HG03025 (cell line): ENCODE measurements at regions not wholly inside any gene's neighbourhood (a gene's known extent, or its start where the extent isn't known, plus 50 kb on each side); places are given as distances from the start of the nearest gene placed in this dataset.
"Not testable (repeated sequence)": the region's sequence is repeated elsewhere in the genome, so short reads cannot be mapped to it uniquely, and the experiment has no call there.

Source experiments
- ATAC-seq: cut with Tn5 transposase; IDR thresholded peaks from one replicate; pipeline ENCODE4 v1.9.1; 2021; ENCODE audit warnings: mild to moderate bottlenecking, moderate library complexity; ENCODE audit not compliant: unreplicated experiment, low FRiP score

DNA sequence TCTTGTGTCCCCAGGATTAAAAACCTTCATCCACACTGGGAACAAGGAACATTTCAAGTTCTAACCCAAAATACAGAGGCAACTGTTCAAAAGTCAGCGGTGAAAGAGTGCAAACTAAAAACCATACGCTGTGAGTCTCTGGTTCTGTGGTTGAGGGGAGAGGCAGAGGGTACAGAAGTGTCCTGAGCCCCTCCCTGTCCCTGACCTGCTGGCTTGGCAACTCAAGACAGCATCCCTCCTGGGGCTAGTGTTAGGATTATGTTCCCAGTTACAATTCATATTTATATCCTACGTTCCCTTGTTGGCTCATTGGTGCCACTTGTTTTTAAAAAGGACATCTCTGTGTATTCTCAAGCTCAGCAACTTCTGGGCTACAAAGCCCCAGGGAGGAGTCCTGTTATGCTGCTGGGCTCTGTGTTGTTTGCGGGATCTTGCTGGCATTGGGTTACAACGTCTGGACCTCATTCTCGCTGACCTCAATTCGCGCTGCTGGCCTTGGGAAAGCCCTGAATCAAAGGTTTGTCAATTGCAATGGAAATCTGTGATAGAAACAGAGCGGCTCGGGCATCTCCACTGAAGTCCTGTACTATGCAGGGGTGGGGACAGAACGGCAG lies 420.8 kb downstream of the FUT8 start:
- no peak for ATAC-seq

DNA sequence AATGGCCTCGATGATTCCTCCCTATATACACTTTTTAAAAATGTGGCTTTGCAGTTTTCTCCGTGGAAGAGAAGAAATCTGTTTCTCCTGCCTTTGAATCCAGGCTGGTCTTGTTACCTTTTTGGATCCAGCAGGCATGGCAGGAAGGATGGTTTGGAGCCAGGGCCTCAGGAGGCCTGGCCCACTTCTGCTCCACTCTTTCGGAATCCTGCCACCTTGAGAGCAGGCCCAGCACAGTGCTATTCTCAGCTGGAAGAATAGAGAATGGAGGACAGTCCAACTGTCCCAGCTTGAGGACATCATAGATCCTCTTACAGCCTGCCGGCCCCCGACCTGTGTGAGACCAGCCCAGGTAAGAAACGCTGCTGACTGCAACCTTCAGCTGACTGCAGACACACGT lies 421.5 kb downstream of the FUT8 start:
- no peak for ATAC-seq

DNA sequence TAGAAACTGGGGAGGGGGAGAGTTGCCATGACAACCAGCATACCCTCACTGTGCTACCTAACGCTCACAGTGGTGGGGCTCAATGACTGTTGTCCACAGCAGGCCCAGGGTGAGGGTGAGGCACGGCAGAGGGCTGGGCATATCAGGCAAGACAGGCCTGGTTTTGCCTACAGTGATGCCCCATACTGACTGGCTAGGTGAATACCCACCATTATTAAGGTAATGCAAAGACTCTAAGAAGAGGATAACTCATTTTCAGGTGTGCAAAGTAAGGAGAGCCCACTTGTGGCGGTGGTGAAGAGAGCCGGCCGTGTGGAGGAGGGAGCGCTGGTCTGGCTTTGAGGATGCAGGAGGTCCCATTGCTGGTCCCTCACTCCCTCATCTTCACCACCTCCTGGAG lies 422.3 kb downstream of the FUT8 start:
- ATAC-seq = no peak

DNA sequence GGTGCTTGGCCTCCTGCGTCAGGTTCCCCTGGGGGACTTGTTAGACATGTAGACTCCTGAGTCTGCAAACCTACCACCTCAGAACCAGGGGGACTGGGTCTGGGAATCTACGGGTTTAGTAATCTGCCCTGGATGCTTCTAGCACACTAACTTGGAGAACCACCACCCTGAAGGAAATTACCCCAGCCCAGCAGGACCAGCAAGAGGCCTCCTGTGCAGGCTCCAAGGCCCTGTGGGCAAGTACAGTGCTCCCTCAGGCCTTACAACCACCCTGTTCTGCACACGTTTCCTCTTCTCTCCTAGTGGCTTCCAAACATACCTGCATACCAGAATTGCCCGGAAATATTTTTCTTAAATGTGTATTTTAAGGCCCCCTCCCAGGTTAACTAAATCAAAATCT lies 423.0 kb downstream of the FUT8 start:
- ATAC-seq = no peak

DNA sequence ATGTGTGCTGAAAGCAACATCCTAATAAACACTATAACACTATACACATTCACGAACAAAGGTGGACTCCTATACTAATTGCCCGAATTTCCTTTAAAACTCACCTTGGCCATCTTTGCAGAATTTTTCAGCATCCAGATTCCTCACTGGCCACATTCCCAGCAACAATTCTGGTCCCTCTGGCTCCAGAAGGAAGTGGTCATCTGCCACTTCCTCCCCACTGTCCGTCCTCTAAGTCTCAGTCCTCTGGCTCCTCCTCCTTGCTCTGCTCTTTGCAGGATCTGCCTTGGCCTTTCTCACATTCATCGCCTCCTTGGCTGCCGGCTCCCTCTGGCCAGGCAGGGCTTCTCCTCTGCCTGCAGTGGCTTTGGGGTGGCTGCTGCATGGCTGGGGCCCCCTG lies 426.0 kb downstream of the FUT8 start:
- ATAC-seq = no peak

DNA sequence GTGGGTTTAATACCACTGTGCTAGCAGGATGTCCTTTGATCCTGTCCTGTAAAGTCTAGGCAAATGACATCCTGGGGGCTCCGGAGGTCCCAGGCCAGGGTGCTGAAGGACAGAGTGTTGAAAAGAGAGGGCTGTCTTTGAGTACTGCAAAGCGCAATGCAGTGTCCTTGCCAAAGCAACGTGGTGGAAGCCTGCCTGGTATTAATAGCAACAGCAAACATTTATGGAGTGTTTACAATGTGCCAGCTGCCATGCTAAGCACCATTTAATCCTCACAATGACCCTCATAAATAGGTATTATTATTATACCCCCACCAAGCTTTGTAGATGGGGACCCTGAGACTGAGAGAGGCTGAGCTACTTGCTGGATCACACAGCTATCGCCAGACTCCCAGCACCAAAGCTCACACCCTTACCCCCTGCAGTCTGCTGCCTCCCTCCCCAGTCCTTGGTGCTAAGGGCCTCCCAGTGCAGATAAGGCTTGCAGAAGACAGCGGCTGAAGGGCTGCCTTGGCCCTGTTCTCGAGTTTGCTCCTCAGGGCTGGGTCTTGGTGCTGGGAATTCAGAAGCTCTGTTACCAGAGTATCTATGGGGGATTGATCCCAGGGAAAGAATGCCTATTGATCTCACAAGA lies 427.7 kb downstream of the FUT8 start:
- no peak for ATAC-seq

DNA sequence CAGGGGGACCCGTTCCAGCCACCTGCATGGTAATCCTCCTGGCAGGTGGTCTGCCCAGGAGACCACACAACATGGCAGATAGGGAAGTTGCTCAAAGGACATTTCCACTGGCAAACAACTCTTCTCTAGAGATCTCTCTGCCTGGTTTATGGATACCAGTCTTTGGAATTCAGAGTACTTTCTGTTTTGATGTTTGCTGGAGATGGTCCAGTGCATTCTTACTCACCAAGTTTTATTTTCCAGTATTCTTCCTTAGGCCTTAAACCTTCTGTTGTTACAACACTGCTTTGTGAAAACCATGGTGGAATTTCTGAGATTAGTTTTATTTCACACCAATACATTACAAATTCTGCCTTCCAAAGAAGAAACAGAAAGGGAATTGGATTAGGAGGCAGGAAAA lies 428.3 kb downstream of the FUT8 start:
- ATAC-seq = no peak

DNA sequence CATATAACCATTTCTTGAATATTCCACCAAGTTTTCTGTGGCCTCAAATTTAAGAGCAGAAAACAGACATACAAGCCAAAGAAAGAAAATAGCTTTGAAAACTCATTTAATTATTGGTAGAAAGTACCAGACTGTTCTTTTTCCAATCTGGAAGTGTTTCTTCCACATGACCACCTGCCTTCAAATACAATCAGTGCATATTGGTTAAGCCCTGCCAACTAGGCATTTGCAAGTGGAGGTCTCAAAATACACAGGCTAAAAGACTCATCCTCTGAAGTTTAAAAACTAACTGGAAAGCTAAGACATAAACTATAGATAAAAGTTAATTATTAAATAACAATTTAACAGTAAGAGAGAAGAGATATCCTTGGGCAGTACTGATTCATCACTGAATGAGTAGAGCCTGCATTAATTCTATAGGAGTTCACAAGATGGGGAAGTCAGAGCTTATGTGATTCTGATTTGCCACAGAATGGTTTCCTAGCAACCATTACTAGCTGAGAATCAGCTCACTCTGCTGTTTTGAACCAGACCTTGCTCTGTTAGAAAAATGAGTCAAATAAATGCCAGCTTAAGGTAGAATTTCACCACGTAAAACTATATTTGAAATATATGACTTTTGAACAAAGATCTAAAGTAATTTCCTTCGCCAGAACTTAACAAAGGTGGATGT lies 433.8 kb downstream of the FUT8 start:
- no peak for ATAC-seq

DNA sequence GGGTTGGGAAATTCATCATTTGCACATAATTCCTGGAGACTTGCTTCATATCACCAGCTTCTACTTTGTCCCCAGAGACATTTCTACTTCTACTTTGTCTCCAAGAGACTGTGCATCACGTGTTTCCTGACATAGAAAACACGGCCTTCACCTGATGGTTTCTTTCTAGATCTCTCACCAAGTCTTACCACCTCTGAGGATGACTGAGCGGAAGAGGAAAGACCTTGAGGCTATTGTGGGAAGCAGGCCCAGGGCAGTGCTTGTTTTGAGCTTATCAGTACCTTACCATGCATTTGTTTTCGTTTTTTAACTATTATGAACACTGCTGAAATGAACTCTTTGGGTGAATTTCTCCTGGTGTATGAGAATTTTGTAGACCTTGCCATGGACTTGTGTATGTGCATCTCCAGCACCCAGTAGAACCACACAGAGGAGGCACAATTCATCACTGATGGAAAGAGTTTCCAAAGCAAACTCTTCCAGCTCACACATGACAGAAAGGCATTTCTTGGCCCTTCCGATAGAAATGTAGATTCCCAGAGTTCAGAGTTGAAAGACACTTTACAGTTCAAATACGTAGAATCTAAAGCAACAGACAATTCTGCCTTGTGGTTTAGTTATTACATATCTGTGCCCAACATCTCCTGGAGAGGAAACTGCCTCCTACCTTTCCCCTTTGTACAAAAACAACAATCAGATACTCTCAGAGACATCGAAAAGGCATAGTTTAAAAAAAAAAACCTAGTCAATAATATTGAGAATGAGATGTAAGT lies 434.7 kb downstream of the FUT8 start:
- ATAC-seq = no peak

DNA sequence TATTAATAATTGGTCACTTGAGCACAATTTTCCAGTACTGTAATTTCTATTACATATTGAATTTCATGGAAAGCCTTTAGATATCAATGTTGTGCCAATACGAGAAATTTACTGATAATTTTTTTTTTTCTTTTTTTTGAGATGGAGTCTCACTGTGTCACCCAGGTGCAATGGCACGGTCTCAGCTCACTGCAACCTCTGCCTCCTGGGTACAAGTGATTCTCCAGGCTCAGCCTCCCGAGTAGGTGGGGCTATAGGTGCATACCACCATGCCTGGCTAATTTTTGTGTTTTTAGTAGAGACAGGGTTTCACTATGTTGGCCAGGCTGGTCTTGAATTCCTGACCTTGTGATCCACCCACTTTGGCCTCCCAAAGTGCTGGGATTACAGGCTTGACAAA lies 435.4 kb downstream of the FUT8 start:
- not testable (repeated sequence) for ATAC-seq

DNA sequence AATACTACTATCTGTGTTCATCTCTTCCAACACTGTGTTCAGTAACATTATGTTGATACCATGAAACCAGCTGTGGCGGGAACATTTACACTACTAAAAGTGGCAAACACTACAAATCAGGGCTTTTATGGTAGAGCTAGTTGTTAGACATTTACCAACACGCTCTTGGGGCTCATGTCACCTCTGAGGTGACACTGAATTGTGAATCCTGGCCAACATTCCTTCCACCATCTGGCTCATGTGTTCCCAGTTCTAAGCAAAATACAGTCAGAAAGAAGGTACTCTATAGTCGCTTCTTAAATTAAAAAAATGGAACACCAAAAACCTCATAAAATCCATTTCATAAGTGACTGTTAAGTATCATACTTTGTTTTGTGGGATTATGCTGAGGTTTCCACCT lies 436.6 kb downstream of the FUT8 start:
- no peak for ATAC-seq

DNA sequence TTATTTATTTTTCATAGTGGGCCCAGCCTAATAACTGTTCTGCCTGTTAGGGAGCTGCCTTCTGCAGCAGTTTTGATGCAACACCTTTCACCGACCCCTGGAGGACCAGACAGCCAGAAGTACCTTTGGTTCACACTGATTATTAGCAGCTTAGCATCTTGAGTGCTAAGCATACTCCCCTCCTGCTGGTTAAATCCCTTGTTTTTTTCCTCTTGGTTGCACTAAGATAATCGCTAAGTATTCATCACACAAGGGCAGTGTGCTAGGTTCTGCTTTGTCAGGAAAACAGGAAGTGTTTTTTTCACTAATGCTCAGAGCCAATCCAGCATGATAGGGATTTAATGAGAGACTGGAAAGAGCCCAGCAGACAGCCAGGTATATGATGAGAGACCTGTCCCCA lies 437.0 kb downstream of the FUT8 start:
- no peak for ATAC-seq

DNA sequence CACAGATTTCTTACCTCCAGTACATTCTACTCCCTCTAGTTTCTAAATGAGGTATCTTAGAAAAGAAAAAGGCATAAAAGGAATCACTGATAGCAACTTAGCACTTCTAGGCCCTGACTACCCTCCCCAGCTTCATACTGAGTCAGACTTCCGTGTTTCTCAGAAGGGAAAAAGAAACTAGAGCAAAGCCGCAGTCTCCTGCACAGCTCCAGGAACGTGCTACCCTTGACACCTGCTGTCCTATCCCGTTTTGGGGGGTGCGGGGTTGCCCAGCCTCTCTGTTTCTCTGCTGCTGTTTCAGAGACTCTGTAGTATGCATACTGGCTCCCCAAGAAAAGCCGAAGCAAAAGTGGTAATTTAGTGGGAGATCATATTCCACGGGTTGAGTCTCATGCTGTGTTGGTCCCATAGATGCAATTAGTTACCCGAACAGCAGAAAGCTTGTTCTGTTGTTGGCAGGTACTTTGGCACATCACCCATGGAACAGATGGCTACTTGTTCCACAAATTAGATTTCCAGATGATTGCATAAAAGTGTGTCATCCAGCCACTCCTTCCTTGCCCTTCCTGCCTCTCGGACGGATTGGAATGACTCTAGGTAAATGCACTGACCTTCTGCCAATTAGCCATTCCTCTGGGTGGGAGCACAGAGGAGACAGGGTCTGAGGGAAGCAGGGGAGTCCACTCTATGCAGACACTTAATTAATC lies 438.1 kb downstream of the FUT8 start:
- no peak for ATAC-seq

DNA sequence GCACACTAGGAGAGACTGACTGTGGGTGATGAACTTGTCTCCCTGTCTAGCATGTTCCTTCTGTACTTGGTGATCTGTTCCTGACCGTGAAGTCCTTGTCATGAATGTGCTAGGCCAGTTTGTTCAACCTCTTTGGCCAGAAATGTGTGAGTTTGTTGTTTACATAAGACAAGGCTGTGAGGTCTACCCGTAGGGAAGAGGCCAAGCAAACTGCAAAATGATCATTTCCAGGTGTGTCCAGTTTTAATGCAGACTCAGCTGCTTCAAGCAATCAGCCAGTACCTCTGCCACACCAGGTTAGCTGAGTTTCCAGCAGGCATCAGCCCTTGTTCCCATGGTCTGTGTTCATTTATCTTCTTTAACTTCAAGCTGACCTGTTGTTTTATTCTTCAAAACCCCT lies 440.2 kb downstream of the FUT8 start:
- no peak for ATAC-seq

DNA sequence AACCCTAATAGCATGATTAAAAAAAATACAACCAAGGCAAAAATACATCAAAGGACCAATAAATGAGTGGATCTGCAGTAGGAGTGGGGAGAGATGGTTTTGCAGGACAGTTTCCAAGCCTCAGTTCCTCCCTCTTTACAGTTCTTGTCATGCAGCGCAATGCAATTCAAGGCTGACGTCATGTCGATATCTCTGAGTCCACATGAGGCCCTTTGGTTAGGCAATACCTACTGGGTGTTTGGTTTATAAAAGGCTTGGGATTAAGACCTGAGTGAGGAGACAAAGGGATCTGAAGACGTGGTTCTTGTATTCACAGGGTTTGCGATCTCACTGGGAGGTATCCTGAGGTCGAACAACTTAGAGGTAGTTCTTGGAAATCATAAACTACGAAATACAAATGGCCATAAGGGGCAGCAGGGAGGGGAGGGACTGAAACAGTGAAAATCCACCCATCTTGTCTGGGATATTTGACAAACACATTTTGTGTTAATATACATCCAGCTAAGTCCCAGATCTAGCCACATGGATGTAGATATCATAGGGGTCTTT lies 441.0 kb downstream of the FUT8 start:
- no peak for ATAC-seq

DNA sequence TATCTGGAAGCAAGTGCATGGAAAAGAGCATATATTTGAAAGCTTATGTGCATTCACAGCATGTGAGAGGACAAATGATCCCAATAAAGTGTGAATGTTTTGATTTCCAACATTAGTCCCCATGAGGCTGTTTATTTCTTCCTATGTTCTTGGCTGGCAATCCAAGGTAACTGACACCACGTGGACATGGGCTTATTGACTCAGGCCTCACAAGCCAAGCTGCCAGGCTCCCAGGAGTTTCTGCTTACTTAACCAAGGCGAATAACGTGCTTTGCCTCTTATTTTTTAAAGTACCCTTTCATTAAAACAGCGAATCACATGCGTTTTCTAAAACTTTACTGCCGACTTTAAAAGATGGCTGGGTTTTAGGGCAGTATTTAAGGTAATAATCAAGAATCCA lies 441.7 kb downstream of the FUT8 start:
- ATAC-seq = no peak

DNA sequence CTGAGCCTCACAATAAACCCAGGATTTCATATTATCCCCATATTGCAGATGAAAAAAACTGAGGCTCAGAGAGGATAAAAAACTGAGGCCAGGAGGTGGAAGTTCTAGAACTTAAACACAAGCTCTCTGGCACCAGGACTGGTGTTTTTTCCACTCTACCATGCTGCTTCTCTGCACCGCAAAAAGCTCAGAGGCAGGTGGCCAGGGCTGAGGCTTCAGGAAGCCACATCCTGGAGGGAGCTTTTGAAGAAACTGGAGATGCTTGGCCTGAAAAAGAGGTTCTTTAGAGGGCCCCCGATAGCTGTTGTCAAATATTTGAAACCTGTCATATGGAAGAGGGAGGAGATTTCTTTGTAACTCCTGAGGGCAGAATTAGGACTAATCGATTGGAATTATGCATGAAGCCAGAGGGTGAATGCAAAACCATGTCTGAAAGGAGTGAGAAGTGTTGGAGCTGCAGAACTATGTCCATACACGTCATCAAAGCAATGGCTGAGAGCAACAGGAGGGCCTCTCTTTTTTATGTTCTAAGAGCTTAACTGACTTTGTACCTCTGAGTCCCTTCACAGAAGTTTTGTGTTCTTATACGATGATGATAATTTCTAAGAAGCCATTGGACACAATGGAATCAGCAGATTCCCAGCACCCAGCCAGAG lies 448.6 kb downstream of the FUT8 start:
- no peak for ATAC-seq

DNA sequence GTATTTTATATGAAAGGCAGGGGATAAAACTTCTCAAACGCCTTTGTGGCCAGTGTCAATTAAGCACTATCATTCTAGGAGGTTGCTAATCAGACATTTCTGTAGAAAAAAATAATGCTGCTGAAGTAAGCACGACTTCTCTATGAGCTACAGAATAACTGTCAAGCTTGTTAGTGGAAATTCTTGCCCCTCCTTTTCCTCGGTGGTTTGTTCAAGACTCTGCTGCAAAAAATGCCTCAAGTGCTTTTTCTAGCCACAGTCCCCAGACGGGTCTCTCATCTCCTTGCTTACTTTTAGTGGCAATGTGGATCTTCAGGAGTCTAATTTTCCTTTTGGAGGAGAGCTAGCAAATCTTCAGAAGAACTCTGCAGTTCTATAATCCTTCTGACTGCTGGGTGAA lies 452.0 kb downstream of the FUT8 start:
- ATAC-seq = no peak

DNA sequence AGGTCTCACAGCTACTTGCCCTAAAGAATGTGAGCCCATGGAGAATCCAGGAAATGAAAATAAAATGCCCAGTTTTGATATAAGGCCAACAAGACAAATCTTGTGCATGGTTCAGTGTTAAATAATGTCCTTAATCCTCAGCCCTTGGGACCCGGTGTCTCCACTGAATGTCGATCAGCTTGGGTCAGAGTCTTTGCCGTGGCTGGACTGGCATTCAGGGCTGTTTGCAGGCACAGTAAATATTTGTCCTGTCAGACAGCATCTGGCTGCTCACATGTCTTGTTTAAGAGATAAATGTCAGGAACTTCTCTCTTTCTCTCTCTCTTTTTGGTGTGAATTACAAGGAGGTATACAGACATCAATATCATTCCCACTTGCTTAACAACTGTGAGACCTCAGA lies 452.5 kb downstream of the FUT8 start:
- no peak for ATAC-seq

DNA sequence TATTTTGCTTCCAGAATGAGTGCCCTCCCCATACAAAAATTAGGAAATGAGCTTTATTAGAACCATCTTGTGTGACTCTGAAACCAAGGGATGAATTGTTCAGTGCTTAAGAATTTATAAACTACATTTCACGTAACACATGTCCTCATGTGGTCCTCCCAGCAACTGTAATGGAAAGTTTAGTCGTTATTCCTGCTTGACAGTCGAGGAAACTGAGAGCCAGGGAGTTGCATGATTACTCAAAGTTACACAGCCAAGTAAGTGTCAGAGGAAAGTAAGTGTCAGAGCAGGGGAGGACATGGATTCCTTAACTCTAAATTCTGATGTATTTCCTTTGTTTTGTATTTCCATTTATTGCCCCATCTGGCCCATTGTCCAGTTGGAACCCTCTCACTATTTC lies 453.9 kb downstream of the FUT8 start:
- no peak for ATAC-seq
